Adrenal gland (tissue), 5 donors: ENCODE measurements at regions not wholly inside any gene's neighbourhood (a gene's known extent, or its start where the extent isn't known, plus 50 kb on each side); places are given as distances from the start of the nearest gene placed in this dataset.

Source experiments
- POLR2A ChIP-seq, 2 donors: fragments of 450-650 bp; IDR thresholded peaks; one replicate each; pipeline ENCODE4 v1.6.1; 2017; ENCODE audit warnings: antibody characterized with exemption in 2 of 2, mild to moderate bottlenecking in 2 of 2, moderate library complexity in 1 of 2
- TF ChIP-seq, protein P1 (sequence below), 6 experiments: fragments of 450-650 bp in 4 of 6; fragments of 200-600 bp in 2 of 6; sonication (generic) in 1 of 6; IDR thresholded peaks; 1 replicate in 5 of 6; 2 replicates in 1 of 6; pipeline versions ENCODE4 v1.5.1 to v1.8.0; 2016 to 2021; ENCODE audit warnings: antibody characterized with exemption in 6 of 6, mild to moderate bottlenecking in 2 of 6, moderate library complexity in 1 of 6
- donor health status: DM: no; HTN: no; CAD: no.

DNA sequence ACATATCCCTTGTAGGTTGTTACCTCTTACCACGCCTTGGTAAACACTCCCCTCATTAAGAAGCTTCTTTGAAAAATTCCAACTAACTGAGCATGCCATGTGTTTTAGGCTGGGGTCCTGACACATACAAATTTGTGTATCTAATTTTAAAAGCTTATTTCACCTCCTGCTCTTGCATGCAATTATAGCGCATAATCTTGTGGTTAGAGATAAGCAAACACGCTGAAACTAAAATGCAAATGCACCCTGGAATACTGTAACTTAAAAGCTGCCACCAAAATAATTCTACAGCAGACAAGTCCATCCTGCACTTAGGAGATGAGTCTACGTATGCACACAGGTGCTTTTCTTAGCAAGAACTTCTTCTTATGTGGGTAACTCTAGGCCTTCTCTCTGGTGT is 990.2 kb downstream of the TSN start:
- TF ChIP-seq, protein P1, sequence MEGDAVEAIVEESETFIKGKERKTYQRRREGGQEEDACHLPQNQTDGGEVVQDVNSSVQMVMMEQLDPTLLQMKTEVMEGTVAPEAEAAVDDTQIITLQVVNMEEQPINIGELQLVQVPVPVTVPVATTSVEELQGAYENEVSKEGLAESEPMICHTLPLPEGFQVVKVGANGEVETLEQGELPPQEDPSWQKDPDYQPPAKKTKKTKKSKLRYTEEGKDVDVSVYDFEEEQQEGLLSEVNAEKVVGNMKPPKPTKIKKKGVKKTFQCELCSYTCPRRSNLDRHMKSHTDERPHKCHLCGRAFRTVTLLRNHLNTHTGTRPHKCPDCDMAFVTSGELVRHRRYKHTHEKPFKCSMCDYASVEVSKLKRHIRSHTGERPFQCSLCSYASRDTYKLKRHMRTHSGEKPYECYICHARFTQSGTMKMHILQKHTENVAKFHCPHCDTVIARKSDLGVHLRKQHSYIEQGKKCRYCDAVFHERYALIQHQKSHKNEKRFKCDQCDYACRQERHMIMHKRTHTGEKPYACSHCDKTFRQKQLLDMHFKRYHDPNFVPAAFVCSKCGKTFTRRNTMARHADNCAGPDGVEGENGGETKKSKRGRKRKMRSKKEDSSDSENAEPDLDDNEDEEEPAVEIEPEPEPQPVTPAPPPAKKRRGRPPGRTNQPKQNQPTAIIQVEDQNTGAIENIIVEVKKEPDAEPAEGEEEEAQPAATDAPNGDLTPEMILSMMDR (IDR thresholded peaks at IDR 0.05): no peak
- no peak for TF ChIP-seq POLR2A (IDR thresholded peaks at IDR 0.05)
